Keratinocyte (primary cell): ENCODE measurements at regions not wholly inside any gene's neighbourhood (a gene's known extent, or its start where the extent isn't known, plus 50 kb on each side); places are given as distances from the start of the nearest gene placed in this dataset.
A peak's percentile ranks its signal among the peaks of the same experiment; 100 is the strongest.

Experiments
- DNase-seq: peaks from one replicate; pipeline ENCODE4 v3.0.0-alpha.2; 2011; ENCODE audit warnings: low read depth, missing footprints, low spot score
- FAIRE-seq: peaks from 2 replicates; lab custom pipeline; 2011; peaks lifted over from hg19 to GRCh38; lab: Jason Lieb, UNC
- H2AFZ ChIP-seq: 2 replicates; pipeline ENCODE4 v1.6.0; 2012; ENCODE audit warnings: low read length, control low read depth, inconsistent platforms; ENCODE audit not compliant: control insufficient read depth
- H3K27ac ChIP-seq: 2 replicates; pipeline ENCODE4 v1.5.1; 2011; ENCODE audit warnings: low read length; ENCODE audit not compliant: control insufficient read depth, insufficient read depth
- H3K27me3 ChIP-seq: 3 replicates; pipeline ENCODE4 v1.6.0; 2011; ENCODE audit warnings: low read length; ENCODE audit not compliant: control insufficient read depth, insufficient read depth; ENCODE audit errors: extremely low read depth
- H3K36me3 ChIP-seq, 2 experiments: 2 replicates in 1 of 2; 3 replicates in 1 of 2; pipeline ENCODE4 v1.5.1; 2011; ENCODE audit warnings: low read length in 2 of 2, mild to moderate bottlenecking in 1 of 2; ENCODE audit not compliant: control insufficient read depth in 2 of 2, insufficient read depth in 2 of 2; ENCODE audit errors: extremely low read depth in 1 of 2
- H3K4me1 ChIP-seq: 3 replicates; pipeline ENCODE4 v1.5.1; 2011; ENCODE audit warnings: low read length; ENCODE audit not compliant: control insufficient read depth, insufficient read depth; ENCODE audit errors: extremely low read depth
- H3K4me2 ChIP-seq: 3 replicates; pipeline ENCODE4 v1.6.0; 2011; ENCODE audit warnings: low read depth, low read length; ENCODE audit not compliant: control insufficient read depth, insufficient read depth; ENCODE audit errors: extremely low read depth
- H3K4me3 ChIP-seq, 3 experiments: fragments of 200-600 bp in 1 of 3; sonication (generic) in 1 of 3; 2 replicates in 2 of 3; 3 replicates in 1 of 3; pipeline ENCODE4 v1.5.1; 2011 to 2016; ENCODE audit warnings: low read length in 3 of 3, mild to moderate bottlenecking in 3 of 3, control low read depth in 2 of 3, inconsistent platforms in 1 of 3, low read depth in 1 of 3, mixed read lengths in 1 of 3, mixed run types in 1 of 3, moderate library complexity in 1 of 3; ENCODE audit not compliant: control insufficient read depth in 2 of 3, insufficient read depth in 2 of 3; ENCODE audit errors: extremely low read depth in 1 of 3
- H3K79me2 ChIP-seq: 2 replicates; pipeline ENCODE4 v1.6.0; 2012; ENCODE audit warnings: low read length; ENCODE audit not compliant: control insufficient read depth, insufficient read depth
- H3K9ac ChIP-seq: 3 replicates; pipeline ENCODE4 v1.6.0; 2011; ENCODE audit warnings: low read length; ENCODE audit not compliant: control insufficient read depth, insufficient read depth; ENCODE audit errors: extremely low read depth
- H3K9me1 ChIP-seq: 3 replicates; pipeline ENCODE4 v1.6.0; 2011; ENCODE audit warnings: low read length; ENCODE audit not compliant: control insufficient read depth, insufficient read depth; ENCODE audit errors: extremely low read depth
- H3K9me3 ChIP-seq: 2 replicates; pipeline ENCODE4 v1.5.1; 2012; ENCODE audit warnings: low read depth, low read length; ENCODE audit not compliant: control insufficient read depth
- H4K20me1 ChIP-seq: 3 replicates; pipeline ENCODE4 v1.6.0; 2011; ENCODE audit warnings: low read length; ENCODE audit not compliant: control insufficient read depth, insufficient read depth; ENCODE audit errors: extremely low read depth
- EZH2 ChIP-seq: IDR thresholded peaks from one replicate; pipeline ENCODE4 v1.6.1; 2012; ENCODE audit warnings: inconsistent platforms, mild to moderate bottlenecking, low read length, moderate library complexity
- dilution Hi-C: fragments of 300-500 bp; cut with MboI; formaldehyde crosslinking; loops from one replicate; pipeline ENCODE4 v1.7.0; 2020; ENCODE audit warnings: low sequenced_read_pairs; ENCODE audit not compliant: extremely low pct_ligation_motif_present
- TF ChIP-seq, protein P1 (sequence below), 3 experiments: IDR thresholded peaks in 1 of 3; conservative IDR thresholded peaks in 1 of 3; optimal IDR thresholded peaks in 1 of 3; 2 replicates in 2 of 3; 3 replicates in 1 of 3; pipeline versions ENCODE3 to v1.5.1; 2011; ENCODE audit warnings: low read length in 3 of 3, mild to moderate bottlenecking in 3 of 3, moderate library complexity in 2 of 3, control low read depth in 1 of 3, inconsistent platforms in 1 of 3; ENCODE audit not compliant: insufficient read depth in 2 of 3; ENCODE audit errors: extremely low read depth in 1 of 3

DNA sequence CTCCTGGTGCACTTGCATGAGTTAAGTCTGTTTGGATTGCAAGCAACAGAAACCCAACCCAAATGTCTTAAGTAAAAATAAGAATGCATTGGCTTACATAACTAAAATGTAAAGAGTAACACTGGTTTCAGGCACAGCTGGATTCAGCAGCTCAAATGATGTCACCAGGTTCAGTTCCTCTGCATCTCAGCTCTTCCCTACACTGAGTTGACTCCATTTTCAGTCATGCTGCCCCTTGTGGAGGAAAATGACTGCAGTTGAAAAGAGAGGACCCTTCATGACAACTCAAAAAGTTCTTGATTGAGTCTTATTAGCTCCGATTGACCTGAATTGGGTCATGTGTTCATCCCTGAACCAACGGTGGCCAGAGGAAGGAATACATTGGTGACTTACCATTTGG lies 138.5 kb upstream of the ABI3BP start:
- Histone ChIP-seq H4K20me1 (no peaks in the 10 kb centered on the region), H3K4me2 (no peak overlapping the region), H3K27ac (no peak overlapping the region), H3K4me1 (peaks cover 11% of the 10 kb centered on the region), H3K9me3 (no peaks in the 10 kb centered on the region), H3K27me3 (no peaks in the 10 kb centered on the region), H3K4me3 (no peak overlapping the region), H3K9me1 (no peaks in the 10 kb centered on the region), H3K36me3 (no peaks in the 10 kb centered on the region), H3K9ac (no peak overlapping the region), H2AFZ (no peak overlapping the region), H3K79me2 (no peaks in the 10 kb centered on the region)
- FAIRE-seq (no peak), DNase-seq (no peak)
- dilution Hi-C loops = no loop called here
- TF ChIP-seq EZH2 = no peak
- TF ChIP-seq, protein P1, sequence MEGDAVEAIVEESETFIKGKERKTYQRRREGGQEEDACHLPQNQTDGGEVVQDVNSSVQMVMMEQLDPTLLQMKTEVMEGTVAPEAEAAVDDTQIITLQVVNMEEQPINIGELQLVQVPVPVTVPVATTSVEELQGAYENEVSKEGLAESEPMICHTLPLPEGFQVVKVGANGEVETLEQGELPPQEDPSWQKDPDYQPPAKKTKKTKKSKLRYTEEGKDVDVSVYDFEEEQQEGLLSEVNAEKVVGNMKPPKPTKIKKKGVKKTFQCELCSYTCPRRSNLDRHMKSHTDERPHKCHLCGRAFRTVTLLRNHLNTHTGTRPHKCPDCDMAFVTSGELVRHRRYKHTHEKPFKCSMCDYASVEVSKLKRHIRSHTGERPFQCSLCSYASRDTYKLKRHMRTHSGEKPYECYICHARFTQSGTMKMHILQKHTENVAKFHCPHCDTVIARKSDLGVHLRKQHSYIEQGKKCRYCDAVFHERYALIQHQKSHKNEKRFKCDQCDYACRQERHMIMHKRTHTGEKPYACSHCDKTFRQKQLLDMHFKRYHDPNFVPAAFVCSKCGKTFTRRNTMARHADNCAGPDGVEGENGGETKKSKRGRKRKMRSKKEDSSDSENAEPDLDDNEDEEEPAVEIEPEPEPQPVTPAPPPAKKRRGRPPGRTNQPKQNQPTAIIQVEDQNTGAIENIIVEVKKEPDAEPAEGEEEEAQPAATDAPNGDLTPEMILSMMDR (optimal IDR thresholded peaks at IDR 0.05 in 1 of 3, IDR thresholded peaks at IDR 0.05 in 1 of 3, conservative IDR thresholded peaks at IDR 0.05 in 1 of 3; ENCODE audit: extremely low read depth in 1 of 3, insufficient read depth in 2 of 3, low read length in 3 of 3) = peak in 2 of 3 experiments; percentile 6 to 12

DNA sequence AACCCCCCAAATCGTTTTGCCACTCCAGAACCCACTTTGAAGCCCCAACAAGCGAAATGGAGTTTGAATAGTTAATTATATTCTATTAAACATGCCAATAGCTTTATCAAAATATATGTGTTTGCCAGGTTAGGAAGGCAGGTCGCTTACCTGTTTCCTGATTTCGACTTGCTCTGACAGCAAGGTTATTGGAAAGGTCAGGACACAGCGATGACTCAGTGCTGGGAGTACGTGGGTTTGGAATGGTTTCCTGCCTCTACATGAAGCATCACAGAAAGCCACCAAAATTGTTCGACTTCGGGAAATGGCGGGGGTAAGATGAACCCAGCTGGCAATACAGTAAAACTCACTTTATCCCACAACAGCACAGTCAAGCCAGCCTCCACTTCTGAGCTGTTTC lies 135.6 kb upstream of the ABI3BP start:
- Histone ChIP-seq H3K9me1 (no peaks in the 10 kb centered on the region), H3K27ac (no peak overlapping the region), H3K9me3 (no peaks in the 10 kb centered on the region), H3K36me3 (no peaks in the 10 kb centered on the region), H2AFZ (peak overlapping the region; percentile 27), H3K79me2 (no peaks in the 10 kb centered on the region), H3K4me2 (peak overlapping the region; percentile 45), H3K4me1 (peaks cover 11% of the 10 kb centered on the region), H3K9ac (no peak overlapping the region), H4K20me1 (no peaks in the 10 kb centered on the region), H3K4me3 (no peak overlapping the region), H3K27me3 (no peaks in the 10 kb centered on the region)
- TF ChIP-seq, protein P1 (optimal IDR thresholded peaks at IDR 0.05 in 1 of 3, IDR thresholded peaks at IDR 0.05 in 1 of 3, conservative IDR thresholded peaks at IDR 0.05 in 1 of 3; ENCODE audit: extremely low read depth in 1 of 3, insufficient read depth in 2 of 3, low read length in 3 of 3) = no peak
- TF ChIP-seq EZH2 = no peak
- peak; percentile 85 for FAIRE-seq
- dilution Hi-C loops = no loop called here
- peak; percentile 7 for DNase-seq
